ENCODE measurements at regions not wholly inside any gene's neighbourhood (a gene's known extent, or its start where the extent isn't known, plus 50 kb on each side); places are given as distances from the start of the nearest gene placed in this dataset.
"Not testable (repeated sequence)": the region's sequence is repeated elsewhere in the genome, so short reads cannot be mapped to it uniquely, and the experiment has no call there.

- H3K4me3 ChIP-seq (replicated peaks in 1 of 2; ENCODE audit: low read depth in 1 of 2, low read length in 2 of 2) = no peak overlapping the region
- H3K9me2 ChIP-seq (ENCODE audit: insufficient read depth) = no peaks in the 10 kb centered on the region
- intact Hi-C loops (cut with micrococcal nuclease) = no loop called here
- CTCF ChIA-PET = no interaction called here
- ATAC-seq = no peak
- H3K9me3 ChIP-seq (ENCODE audit: control insufficient read depth in 1 of 2, insufficient read depth in 1 of 2, low read depth in 1 of 2, low read length in 2 of 2) = peaks cover 4 to 16% of the 10 kb centered on the region in 2 experiments; a peak in 2 of 4 replicates
- POLR2A ChIA-PET = no interaction called here
- H3K4me1 ChIP-seq (ENCODE audit: control insufficient read depth in 1 of 2, insufficient read depth in 2 of 2, low read length in 2 of 2) = no peaks in the 10 kb centered on the region
- H3K27ac ChIP-seq (ENCODE audit: low read depth, low read length) = no peak overlapping the region
- no peak overlapping the region for H2AFZ ChIP-seq (ENCODE audit: low read depth, low read length, poor library complexity, severe bottlenecking)
- no peak for DNase-seq (ENCODE audit: low read depth, low spot score)
- BruUV-seq (replicated peaks) = no TSS peak
- no peak overlapping the region for H3K4me2 ChIP-seq (ENCODE audit: low read length)
- H3K27me3 ChIP-seq (ENCODE audit: insufficient read depth, low read length) = no peaks in the 10 kb centered on the region
- TF ChIP-seq SP1 (IDR thresholded peaks at IDR 0.05; ENCODE audit: low read depth) = no peak
- TF ChIP-seq, protein P1, sequence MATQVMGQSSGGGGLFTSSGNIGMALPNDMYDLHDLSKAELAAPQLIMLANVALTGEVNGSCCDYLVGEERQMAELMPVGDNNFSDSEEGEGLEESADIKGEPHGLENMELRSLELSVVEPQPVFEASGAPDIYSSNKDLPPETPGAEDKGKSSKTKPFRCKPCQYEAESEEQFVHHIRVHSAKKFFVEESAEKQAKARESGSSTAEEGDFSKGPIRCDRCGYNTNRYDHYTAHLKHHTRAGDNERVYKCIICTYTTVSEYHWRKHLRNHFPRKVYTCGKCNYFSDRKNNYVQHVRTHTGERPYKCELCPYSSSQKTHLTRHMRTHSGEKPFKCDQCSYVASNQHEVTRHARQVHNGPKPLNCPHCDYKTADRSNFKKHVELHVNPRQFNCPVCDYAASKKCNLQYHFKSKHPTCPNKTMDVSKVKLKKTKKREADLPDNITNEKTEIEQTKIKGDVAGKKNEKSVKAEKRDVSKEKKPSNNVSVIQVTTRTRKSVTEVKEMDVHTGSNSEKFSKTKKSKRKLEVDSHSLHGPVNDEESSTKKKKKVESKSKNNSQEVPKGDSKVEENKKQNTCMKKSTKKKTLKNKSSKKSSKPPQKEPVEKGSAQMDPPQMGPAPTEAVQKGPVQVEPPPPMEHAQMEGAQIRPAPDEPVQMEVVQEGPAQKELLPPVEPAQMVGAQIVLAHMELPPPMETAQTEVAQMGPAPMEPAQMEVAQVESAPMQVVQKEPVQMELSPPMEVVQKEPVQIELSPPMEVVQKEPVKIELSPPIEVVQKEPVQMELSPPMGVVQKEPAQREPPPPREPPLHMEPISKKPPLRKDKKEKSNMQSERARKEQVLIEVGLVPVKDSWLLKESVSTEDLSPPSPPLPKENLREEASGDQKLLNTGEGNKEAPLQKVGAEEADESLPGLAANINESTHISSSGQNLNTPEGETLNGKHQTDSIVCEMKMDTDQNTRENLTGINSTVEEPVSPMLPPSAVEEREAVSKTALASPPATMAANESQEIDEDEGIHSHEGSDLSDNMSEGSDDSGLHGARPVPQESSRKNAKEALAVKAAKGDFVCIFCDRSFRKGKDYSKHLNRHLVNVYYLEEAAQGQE (IDR thresholded peaks at IDR 0.05; ENCODE audit: low read depth) = no peak
- no peak overlapping the region for H3K9ac ChIP-seq (ENCODE audit: low read length)
- H3K79me2 ChIP-seq (ENCODE audit: insufficient read depth, low read length) = no peaks in the 10 kb centered on the region
- H3K36me3 ChIP-seq (ENCODE audit: control insufficient read depth in 1 of 2, insufficient read depth in 2 of 2, low read length in 2 of 2) = no peaks in the 10 kb centered on the region
- RAD21 ChIA-PET (ENCODE audit: low non-redundant PET in 1 of 2, low total read pairs in 2 of 2, uncharacterized antibody in 2 of 2, unreplicated experiment in 2 of 2) = no interaction called here
- H4K20me1 ChIP-seq (ENCODE audit: insufficient read depth) = no peaks in the 10 kb centered on the region
Measured at GRCh38 chr13:108077284-108077683, 138.1 kb downstream of the LIG4 start.

DNA sequence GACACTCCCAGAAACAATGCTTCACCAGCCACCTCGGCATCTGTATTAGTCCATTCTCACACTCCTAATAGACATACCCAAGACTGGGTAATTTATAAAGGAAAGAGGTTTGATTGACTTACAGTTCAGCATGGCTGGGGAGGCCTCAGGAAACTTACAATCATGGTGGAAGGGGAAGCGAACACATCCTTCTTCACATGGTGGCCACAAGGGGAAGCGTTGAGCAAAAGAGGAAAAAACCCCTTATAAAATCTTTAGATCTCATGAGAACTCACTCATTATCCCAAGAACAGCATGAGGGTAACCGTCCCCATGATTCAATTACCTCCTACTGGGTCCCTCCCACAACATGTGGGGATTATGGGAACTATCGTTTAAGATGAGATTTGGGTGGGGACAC lies 140.9 kb downstream of the LIG4 start:
- DNase-seq (ENCODE audit: low read depth, low spot score); H2AFZ ChIP-seq (ENCODE audit: low read depth, low read length, poor library complexity, severe bottlenecking); POLR2A ChIA-PET; H3K9ac ChIP-seq (ENCODE audit: low read length); H3K9me2 ChIP-seq (ENCODE audit: insufficient read depth); BruUV-seq (replicated peaks); ATAC-seq; H3K79me2 ChIP-seq (ENCODE audit: insufficient read depth, low read length); intact Hi-C loops (cut with micrococcal nuclease); H3K4me1 ChIP-seq (ENCODE audit: control insufficient read depth in 1 of 2, insufficient read depth in 2 of 2, low read length in 2 of 2); H3K4me3 ChIP-seq (replicated peaks in 1 of 2; ENCODE audit: low read depth in 1 of 2, low read length in 2 of 2); H3K36me3 ChIP-seq (ENCODE audit: control insufficient read depth in 1 of 2, insufficient read depth in 2 of 2, low read length in 2 of 2); H3K27ac ChIP-seq (ENCODE audit: low read depth, low read length); RAD21 ChIA-PET (ENCODE audit: low non-redundant PET in 1 of 2, low total read pairs in 2 of 2, uncharacterized antibody in 2 of 2, unreplicated experiment in 2 of 2); CTCF ChIA-PET; H4K20me1 ChIP-seq (ENCODE audit: insufficient read depth); H3K4me2 ChIP-seq (ENCODE audit: low read length); H3K27me3 ChIP-seq (ENCODE audit: insufficient read depth, low read length): not testable (repeated sequence)
- peaks cover 4 to 16% of the 10 kb centered on the region in 2 experiments; a peak in 2 of 4 replicates for H3K9me3 ChIP-seq (ENCODE audit: control insufficient read depth in 1 of 2, insufficient read depth in 1 of 2, low read depth in 1 of 2, low read length in 2 of 2)
- peak in 2 of 3 experiments; percentile 27 to 29; a peak in 3 of 6 replicates for TF ChIP-seq CTCF (IDR thresholded peaks at IDR 0.05 in 2 of 3, conservative IDR thresholded peaks at IDR 0.05 in 1 of 3; ENCODE audit: borderline replicate concordance in 1 of 3, insufficient read depth in 1 of 3, low read depth in 2 of 3, low read length in 2 of 3)
